ENCODE measurements at regions not wholly inside any gene's neighbourhood (a gene's known extent, or its start where the extent isn't known, plus 50 kb on each side); places are given as distances from the start of the nearest gene placed in this dataset.

GRCh38 chr2:117618607-117619006, 195.9 kb upstream of the DDX18 start:
- no peak overlapping the region for H3K9ac ChIP-seq (replicated peaks; ENCODE audit: extremely low read depth, insufficient read depth, low read length)
- no peak overlapping the region for H2AFZ ChIP-seq (ENCODE audit: low read depth, low read length)
- dilution Hi-C loops (cut with MboI; ENCODE audit: extremely low pct_ligation_motif_present, low sequenced_read_pairs), result no loop called here
- ChIA-PET POLR2A (no interaction called here), CTCF (no interaction called here)
- no peaks in the 10 kb centered on the region for H4K20me1 ChIP-seq (replicated peaks; ENCODE audit: control insufficient read depth, extremely low read depth, insufficient read depth, low read length)
- no TSS peak for BruUV-seq (replicated peaks)
- intact Hi-C loops (cut with micrococcal nuclease), result no loop called here
- no peaks in the 10 kb centered on the region for H3K9me1 ChIP-seq (replicated peaks; ENCODE audit: control insufficient read depth, extremely low read depth, insufficient read depth, low read length)
- H3K4me2 ChIP-seq (ENCODE audit: insufficient read depth, low read length), result no peak overlapping the region
- H3K9me3 ChIP-seq (replicated peaks; ENCODE audit: control insufficient read depth, insufficient read depth, low read length), result peaks cover under 1% of the 10 kb centered on the region
- TF ChIP-seq POLR2AphosphoS5 (IDR thresholded peaks at IDR 0.05; ENCODE audit: insufficient read depth, low read depth, low read length), result no peak
- TF ChIP-seq MAX (IDR thresholded peaks at IDR 0.05; ENCODE audit: insufficient read depth, insufficient read length), result no peak
- no peak for TF ChIP-seq GATA2 (IDR thresholded peaks at IDR 0.05; ENCODE audit: insufficient read depth, insufficient read length, low read depth, low read length)
- no peak for TF ChIP-seq CTCF (IDR thresholded peaks at IDR 0.05; ENCODE audit: extremely low read depth in 1 of 2, insufficient read depth in 1 of 2, low read depth in 1 of 2, low read length in 2 of 2)
- no peak for TF ChIP-seq MYC (IDR thresholded peaks at IDR 0.05; ENCODE audit: low read depth, low read length)
- TF ChIP-seq JUN (IDR thresholded peaks at IDR 0.05; ENCODE audit: borderline replicate concordance, insufficient read depth, insufficient read length, low read depth), result no peak
- no peak for TF ChIP-seq POLR2A (IDR thresholded peaks at IDR 0.05; ENCODE audit: low read depth, low read length)
- TF ChIP-seq EZH2 (IDR thresholded peaks at IDR 0.05; ENCODE audit: borderline replicate concordance, low read depth, low read length, severe bottlenecking), result no peak
- TF ChIP-seq FOS (IDR thresholded peaks at IDR 0.05; ENCODE audit: borderline replicate concordance, insufficient read depth, low read length), result no peak
- DNase-seq (ENCODE audit: low read depth, low spot score) (no peak), FAIRE-seq (no peak)
- H3K27me3 ChIP-seq (ENCODE audit: control insufficient read depth in 2 of 2, insufficient read depth in 2 of 2, low read length in 2 of 2), result no peaks in the 10 kb centered on the region
- H3K27ac ChIP-seq (ENCODE audit: insufficient read depth, low read depth, low read length), result no peak overlapping the region
- no peaks in the 10 kb centered on the region for H3K4me1 ChIP-seq (ENCODE audit: control insufficient read depth, extremely low read depth, insufficient read depth, low read length)
- H3K36me3 ChIP-seq (ENCODE audit: control insufficient read depth in 2 of 2, extremely low read depth in 1 of 2, insufficient read depth in 2 of 2, low read length in 2 of 2), result no peaks in the 10 kb centered on the region
- no peaks in the 10 kb centered on the region for H3K79me2 ChIP-seq (ENCODE audit: control insufficient read depth, insufficient read depth, low read length)
- H3K4me3 ChIP-seq (replicated peaks in 1 of 3; ENCODE audit: insufficient read depth in 1 of 3, low read depth in 1 of 3, low read length in 3 of 3), result no peak overlapping the region
